Activated CD8-positive, alpha-beta memory T cell treated with anti-CD3 and anti-CD28 coated beads, Interleukin-2, amount 50 U/mL, for 48 hours (primary cell): ENCODE measurements at regions not wholly inside any gene's neighbourhood (a gene's known extent, or its start where the extent isn't known, plus 50 kb on each side); places are given as distances from the start of the nearest gene placed in this dataset.
"Not testable (repeated sequence)": the region's sequence is repeated elsewhere in the genome, so short reads cannot be mapped to it uniquely, and the experiment has no call there.

Experiments used
- DNase-seq: peaks from one replicate; pipeline ENCODE4 v3.0.0-alpha.2; 2020

DNA sequence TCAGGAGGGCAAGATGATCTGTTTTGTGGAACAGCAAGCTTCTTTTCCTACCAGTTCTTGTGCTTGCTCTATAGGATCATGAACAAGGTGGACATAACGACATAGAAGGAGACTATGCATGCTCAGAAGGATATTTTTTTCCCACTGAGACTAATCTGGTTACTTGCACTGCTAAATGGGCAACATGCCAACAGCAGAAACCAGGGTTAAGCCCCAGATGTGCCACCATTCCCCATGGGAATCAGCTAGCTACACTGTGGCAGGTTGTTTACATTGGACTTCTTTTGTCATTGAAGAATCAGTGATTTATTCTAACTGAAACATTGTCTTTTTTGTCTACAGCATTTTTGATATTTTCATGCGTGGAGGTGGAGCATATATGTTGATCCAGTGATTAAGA, 165.6 kb downstream of the C4orf33 start:
- DNase-seq: no peak

DNA sequence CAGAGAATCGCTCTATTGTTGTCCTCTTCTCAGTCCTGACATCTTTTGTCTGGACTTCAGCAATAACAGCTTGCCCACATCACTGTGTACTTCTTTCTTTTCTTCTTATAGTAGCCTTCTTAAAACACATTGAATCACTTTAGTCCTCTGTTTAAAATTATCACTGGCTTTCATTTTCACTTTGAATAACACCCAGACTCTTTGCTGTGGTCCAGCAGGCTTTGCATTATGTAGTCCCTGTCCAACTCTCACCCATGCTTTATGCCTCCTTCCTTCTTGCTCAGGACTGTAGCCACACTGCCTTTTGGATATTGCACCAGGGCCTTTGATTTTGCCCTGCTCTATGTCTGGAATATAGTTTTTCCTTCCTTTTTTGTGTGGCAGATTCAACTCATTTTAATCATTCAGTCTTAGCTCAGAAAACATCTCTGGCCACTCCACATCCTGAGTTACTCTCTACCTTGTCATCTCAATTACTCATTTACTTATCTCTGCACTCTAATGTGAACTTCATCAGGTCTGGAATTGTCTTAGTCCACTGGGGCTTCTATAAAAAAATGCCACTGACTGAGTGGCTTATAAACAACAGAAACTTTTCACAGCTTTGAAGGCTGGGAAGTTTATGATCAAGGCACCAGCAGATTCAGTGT, 168.2 kb downstream of the C4orf33 start:
- DNase-seq: no peak

- DNase-seq: no peak
Observed at GRCh38 chr4:129278868-129279267, 182.9 kb downstream of the C4orf33 start.

- DNase-seq: no peak
Observed at GRCh38 chr4:129282293-129282692, 186.3 kb downstream of the C4orf33 start.

GRCh38 chr4:129292194-129292593, 196.2 kb downstream of the C4orf33 start:
- not testable (repeated sequence) for DNase-seq

DNA sequence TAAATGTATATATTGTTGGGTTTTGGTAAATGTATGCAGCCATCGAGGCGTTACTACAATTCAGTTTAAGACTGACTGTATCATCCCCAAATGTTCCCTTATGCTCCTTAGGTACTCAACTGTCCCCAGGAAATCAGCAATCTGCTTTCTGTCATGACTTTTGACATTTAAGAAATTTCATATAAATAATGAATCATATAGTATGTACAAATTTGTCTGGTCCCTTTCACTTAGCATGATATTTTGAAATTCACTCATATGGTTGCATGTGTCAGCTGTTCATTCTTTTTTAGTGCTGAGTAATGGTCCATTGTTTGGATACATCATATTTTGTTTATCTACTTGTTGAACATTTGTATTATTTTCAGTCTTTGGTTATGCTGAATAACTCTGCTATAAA, 218.8 kb downstream of the C4orf33 start:
- no peak for DNase-seq

DNA sequence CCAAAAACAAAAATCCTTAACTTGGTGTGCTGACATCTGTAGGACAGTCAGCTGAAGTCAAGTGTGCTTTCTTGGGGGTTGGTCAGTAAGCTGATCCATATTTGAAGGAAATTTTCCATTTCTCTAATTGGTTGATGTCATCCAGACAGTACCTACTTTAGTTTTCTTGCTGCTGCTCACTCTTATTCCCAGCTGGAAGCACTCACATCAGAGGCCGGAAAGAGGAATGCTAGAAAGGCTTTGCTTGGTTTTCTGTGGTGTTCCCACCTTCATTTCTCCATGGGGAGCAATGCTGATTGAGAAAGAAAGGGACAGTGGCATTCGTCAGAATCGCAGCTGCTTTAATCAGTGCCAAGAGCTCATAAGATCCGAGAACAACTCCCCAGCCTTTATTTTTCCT, 227.0 kb downstream of the C4orf33 start:
- DNase-seq: no peak

DNA sequence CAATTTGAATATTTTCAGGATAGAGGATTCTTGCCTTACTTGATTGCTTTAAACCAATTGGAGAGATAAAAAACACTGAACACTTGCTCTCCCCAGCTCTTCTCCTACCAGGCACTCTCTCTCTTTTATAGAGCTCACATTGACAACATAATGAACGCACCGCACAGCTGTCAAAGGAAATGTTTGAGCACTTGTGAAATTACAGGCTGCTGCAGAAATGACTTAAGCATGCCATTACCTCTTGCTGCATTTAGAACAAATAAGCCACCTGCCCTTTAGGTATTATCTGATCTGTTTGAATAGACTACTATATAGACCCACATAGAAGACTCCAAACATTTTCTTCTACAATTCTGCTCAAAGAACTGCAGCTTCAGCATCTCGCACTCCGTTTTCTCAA, 227.7 kb downstream of the C4orf33 start:
- DNase-seq: no peak

- no peak for DNase-seq
Observed at GRCh38 chr4:129326571-129327460, 230.9 kb downstream of the C4orf33 start.

DNA sequence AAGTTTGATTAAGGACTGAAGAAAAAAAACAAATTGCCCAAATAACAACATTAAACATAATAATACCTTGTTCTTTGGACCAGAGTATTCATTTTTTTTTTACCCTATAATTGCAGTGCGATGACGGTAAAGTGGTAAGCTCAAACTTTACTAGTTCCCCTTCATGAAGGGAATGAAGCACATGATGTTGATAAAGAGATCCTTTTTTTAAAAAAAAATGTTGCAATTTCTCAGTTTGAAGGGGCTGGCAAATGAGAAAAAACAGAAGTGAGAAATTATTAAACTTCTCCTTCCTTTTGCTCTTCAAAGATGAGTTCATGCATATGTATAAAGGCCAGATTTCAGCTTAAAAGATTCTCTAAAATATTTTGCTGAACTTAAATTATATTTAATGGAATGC, 231.7 kb downstream of the C4orf33 start:
- DNase-seq: no peak

DNA sequence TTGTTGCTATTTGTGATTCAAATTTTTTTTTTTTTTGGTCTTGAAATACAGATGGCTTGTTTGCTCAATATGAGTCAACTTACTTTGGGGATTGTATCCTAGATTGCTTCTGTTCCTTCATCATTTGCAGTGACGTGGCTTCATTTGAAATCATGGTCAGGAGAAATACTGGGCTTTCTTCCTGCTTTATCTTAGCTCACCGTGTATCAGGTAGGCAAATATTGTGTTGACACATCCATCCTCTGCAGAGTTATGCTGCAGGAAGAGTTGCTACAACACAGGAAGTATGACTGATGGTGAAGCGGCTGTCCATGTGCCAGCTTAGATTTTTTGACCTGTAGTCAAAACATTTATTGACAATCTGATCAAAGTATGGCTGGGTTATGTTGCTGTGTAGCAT, 232.2 kb downstream of the C4orf33 start:
- no peak for DNase-seq

DNA sequence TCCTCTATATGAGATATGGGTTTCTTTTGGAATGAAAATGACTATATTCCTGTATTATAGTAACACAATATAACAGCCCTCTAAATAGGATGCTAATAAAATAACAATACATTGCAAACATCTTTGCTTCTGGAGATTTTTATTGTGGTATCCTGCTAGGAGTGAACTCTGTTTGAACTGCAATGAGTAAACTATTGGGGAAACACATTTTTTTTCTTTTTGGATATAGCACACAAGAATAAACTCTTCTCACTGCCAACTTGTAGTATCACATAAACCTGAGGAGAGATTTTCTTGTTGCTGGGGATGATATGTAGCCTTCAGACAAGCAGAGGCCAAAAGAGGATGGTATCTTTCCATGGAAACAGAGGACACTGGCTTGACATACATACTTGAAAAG, 238.2 kb downstream of the C4orf33 start:
- no peak for DNase-seq

GRCh38 chr4:129335276-129335675, 239.3 kb downstream of the C4orf33 start:
- DNase-seq: no peak

DNA sequence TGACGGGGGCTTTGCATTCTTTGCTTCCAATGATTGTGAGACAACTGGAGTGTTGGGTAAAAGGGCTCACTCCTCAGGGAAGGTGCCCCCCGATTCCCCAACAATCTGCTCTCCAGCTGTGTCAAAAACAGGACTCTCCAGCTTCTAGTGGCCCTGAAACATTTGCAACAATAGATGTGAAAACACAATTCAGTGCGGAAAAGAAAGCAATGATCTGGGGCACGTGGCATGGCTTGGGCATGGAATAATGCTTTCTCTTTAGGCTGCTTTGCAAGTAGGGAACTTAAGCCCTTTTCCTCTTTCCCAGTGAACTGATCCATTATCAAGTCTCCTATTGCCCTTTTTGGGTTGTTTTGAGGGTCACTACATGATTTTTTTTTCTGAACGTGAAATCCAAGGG, 239.9 kb downstream of the C4orf33 start:
- DNase-seq: no peak

- no peak for DNase-seq
Observed at GRCh38 chr4:129336457-129337227, 240.7 kb downstream of the C4orf33 start.

DNA sequence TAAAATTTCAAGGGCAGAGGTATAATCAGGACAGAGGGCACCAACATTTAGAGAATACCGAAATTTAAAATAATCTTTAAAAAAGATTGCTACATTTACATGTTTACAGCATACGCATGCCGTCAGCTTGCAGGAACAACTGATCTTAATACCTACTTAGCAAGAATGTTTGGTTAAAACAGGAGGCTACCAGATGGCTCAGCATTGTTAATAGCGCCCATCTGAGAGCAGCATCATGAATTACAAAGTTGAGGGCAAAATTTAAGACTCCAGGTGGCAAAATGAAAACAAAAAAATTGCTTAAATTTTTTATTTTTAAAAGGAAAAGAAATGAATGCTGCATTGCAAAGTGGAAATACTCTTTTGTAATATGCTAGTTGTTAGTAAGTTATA, 241.3 kb downstream of the C4orf33 start:
- DNase-seq: no peak

- DNase-seq: no peak
Observed at GRCh38 chr4:129342819-129343408, 247.0 kb downstream of the C4orf33 start.

DNA sequence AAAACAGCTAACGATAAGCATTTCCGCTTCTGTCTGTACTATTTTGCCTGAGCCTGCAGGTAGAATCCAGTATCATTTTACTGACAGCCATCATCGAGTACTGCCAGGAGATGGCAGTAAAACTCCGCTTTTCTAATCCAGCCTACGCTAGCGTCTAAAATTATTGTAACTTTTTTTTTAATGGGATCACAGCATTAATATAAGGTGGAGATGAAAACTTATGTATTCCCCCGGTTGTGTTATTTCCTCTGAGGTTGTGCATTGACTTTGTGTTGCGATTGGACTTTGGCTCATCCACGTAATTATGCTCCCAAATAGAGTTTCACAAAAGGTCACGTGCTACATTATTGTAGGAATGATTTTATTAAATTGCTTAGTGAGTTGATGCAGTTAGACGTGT, 248.1 kb downstream of the C4orf33 start:
- no peak for DNase-seq

DNA sequence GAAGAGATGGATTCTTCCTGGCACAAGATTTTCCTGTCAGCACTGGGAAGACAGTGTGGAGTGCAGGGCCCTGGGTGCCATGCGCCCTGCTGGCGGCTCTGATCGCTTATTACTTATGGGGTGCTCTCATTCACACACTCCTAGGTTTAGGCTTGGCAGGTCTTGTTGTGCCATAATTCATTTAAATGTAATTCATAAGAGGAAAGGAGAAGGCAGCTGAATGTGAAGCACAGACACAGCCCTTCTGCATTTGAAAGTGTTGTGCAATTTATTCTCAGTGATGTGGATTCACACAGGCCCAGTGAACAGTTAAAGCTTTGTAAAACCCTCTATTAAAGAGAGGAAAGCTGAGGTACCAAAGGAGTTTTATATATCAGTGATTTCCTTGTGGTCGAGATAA, 249.7 kb downstream of the C4orf33 start:
- no peak for DNase-seq

- no peak for DNase-seq
Observed at GRCh38 chr4:129346036-129346435, 250.1 kb downstream of the C4orf33 start.

DNA sequence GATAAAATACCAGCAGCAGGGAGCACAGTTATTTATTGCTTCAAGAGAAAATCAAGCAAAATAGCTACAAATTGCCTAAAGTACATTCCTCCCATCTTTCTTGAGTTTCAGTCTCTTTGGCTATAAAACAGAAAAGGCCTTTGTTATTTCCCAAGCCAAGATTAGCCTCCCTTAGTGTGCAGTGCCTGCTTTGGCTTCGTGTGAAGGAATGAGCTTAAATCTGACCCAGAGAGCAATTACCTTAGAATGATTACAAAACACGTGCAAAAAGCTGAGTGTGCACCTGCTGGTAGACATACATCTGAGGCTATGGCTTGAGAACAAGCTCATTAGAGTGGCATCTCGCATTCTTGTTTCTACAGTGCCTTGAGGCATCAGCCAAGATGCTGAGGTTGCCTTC, 250.8 kb downstream of the C4orf33 start:
- DNase-seq: no peak

GRCh38 chr4:129350834-129351721, 255.1 kb downstream of the C4orf33 start:
- no peak for DNase-seq
